ENCODE measurements at regions not wholly inside any gene's neighbourhood (a gene's known extent, or its start where the extent isn't known, plus 50 kb on each side); places are given as distances from the start of the nearest gene placed in this dataset.

- no peak for TF ChIP-seq CTCF (IDR thresholded peaks at IDR 0.05)
- Mint-ChIP-seq H3K4me3 (no peak overlapping the region), H3K27me3 (ENCODE audit: low read depth, poor library complexity) (peaks cover 12% of the 10 kb centered on the region), H3K4me1 (peaks cover 10% of the 10 kb centered on the region), H3K27ac (no peak overlapping the region), H3K36me3 (ENCODE audit: low read depth) (peaks cover 4% of the 10 kb centered on the region), H3K9me3 (peaks cover 20% of the 10 kb centered on the region)
- no peak for DNase-seq
These were observed 67.8 kb upstream of the ELAC2 start for GRCh38 chr17:13085578-13085977.

- Mint-ChIP-seq H3K4me3 (no peak overlapping the region), H3K27me3 (ENCODE audit: low read depth, poor library complexity) (peaks cover 12% of the 10 kb centered on the region), H3K4me1 (peaks cover 10% of the 10 kb centered on the region), H3K9me3 (peaks cover 20% of the 10 kb centered on the region), H3K27ac (no peak overlapping the region), H3K36me3 (ENCODE audit: low read depth) (peaks cover 4% of the 10 kb centered on the region)
- TF ChIP-seq CTCF (IDR thresholded peaks at IDR 0.05), result no peak
- no peak for DNase-seq
These were observed 66.6 kb upstream of the ELAC2 start for GRCh38 chr17:13084420-13084819.

GRCh38 chr17:13078591-13079385, 61.0 kb upstream of the ELAC2 start:
- peaks cover 4% of the 10 kb centered on the region for H3K36me3 Mint-ChIP-seq (ENCODE audit: low read depth)
- H3K4me3 Mint-ChIP-seq, result no peak overlapping the region
- peaks cover 20% of the 10 kb centered on the region for H3K9me3 Mint-ChIP-seq
- no peak for DNase-seq
- no peak overlapping the region for H3K27ac Mint-ChIP-seq
- peaks cover 10% of the 10 kb centered on the region for H3K4me1 Mint-ChIP-seq
- no peak for TF ChIP-seq CTCF (IDR thresholded peaks at IDR 0.05)
- peaks cover 7% of the 10 kb centered on the region for H3K27me3 Mint-ChIP-seq (ENCODE audit: low read depth, poor library complexity)

GRCh38 chr17:13076905-13077304, 59.1 kb upstream of the ELAC2 start:
- no peak for DNase-seq
- peaks cover 8% of the 10 kb centered on the region for H3K4me1 Mint-ChIP-seq
- no peak for TF ChIP-seq CTCF (IDR thresholded peaks at IDR 0.05)
- no peak overlapping the region for H3K27ac Mint-ChIP-seq
- no peaks in the 10 kb centered on the region for H3K36me3 Mint-ChIP-seq (ENCODE audit: low read depth)
- peaks cover 7% of the 10 kb centered on the region for H3K9me3 Mint-ChIP-seq
- H3K4me3 Mint-ChIP-seq, result no peak overlapping the region
- peaks cover 3% of the 10 kb centered on the region for H3K27me3 Mint-ChIP-seq (ENCODE audit: low read depth, poor library complexity)

GRCh38 chr17:13074026-13074425, 56.2 kb upstream of the ELAC2 start:
- TF ChIP-seq CTCF (IDR thresholded peaks at IDR 0.05), result no peak
- no peak for DNase-seq
- Mint-ChIP-seq H3K27ac (no peak overlapping the region), H3K36me3 (ENCODE audit: low read depth) (no peaks in the 10 kb centered on the region), H3K9me3 (no peaks in the 10 kb centered on the region), H3K4me3 (no peak overlapping the region), H3K27me3 (ENCODE audit: low read depth, poor library complexity) (peaks cover 9% of the 10 kb centered on the region), H3K4me1 (no peaks in the 10 kb centered on the region)

- Mint-ChIP-seq H3K27ac (no peak overlapping the region), H3K4me3 (no peak overlapping the region), H3K9me3 (peaks cover 8% of the 10 kb centered on the region), H3K36me3 (ENCODE audit: low read depth) (peaks cover 2% of the 10 kb centered on the region), H3K4me1 (no peaks in the 10 kb centered on the region), H3K27me3 (ENCODE audit: low read depth, poor library complexity) (peaks cover 9% of the 10 kb centered on the region)
- no peak for TF ChIP-seq CTCF (IDR thresholded peaks at IDR 0.05)
- no peak for DNase-seq
These were observed 55.2 kb upstream of the ELAC2 start for GRCh38 chr17:13073018-13073417.
